ENCODE measurements at regions not wholly inside any gene's neighbourhood (a gene's known extent, or its start where the extent isn't known, plus 50 kb on each side); places are given as distances from the start of the nearest gene placed in this dataset.

DNA sequence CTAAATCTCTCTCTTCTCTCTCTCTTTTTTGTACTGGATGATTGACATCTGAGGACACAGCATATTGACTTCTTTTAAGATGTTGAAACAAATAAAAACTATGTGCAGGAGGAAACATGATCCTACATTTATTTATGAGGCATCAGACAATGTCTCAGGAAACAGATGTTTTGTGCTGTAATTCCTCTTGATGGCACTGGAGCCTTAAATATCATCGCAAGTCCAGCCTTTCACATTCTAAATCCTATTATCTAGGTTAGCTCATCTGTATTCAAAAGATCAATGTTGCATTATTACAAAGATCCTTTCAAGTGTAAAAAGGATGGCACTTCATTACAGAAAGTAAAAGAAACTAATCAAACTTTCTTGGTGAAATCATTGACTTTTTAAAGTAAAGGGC is 63.9 kb downstream of the MAT2B start:
- POLR2A ChIA-PET = no interaction called here
- H3K4me3 Mint-ChIP-seq = no peak overlapping the region
- H2AFZ ChIP-seq (ENCODE audit: insufficient read depth, low read depth, low read length, poor library complexity, severe bottlenecking) = no peak overlapping the region
- no peaks in the 10 kb centered on the region for H3K36me3 ChIP-seq (replicated peaks in 1 of 2; ENCODE audit: control extremely low read depth in 1 of 2, control insufficient read depth in 1 of 2, extremely low read depth in 1 of 2, insufficient read depth in 2 of 2, low read length in 1 of 2)
- DNase-seq = no peak
- no peaks in the 10 kb centered on the region for H4K20me1 ChIP-seq (ENCODE audit: control insufficient read depth, insufficient read depth, low read length, poor library complexity, severe bottlenecking)
- H3K27ac Mint-ChIP-seq = no peak overlapping the region
- no peak overlapping the region for H3K4me3 ChIP-seq (ENCODE audit: control extremely low read depth in 1 of 5, extremely low read depth in 1 of 5, insufficient read depth in 1 of 5, low read depth in 2 of 5, low read length in 4 of 5)
- peaks cover 0 to 37% (median 30%) of the 10 kb centered on the region in 4 experiments for H3K27me3 ChIP-seq (replicated peaks in 1 of 4; ENCODE audit: control extremely low read depth in 1 of 4, control insufficient read depth in 3 of 4, insufficient read depth in 4 of 4, low read length in 3 of 4)
- no peaks in the 10 kb centered on the region for H3K79me2 ChIP-seq (ENCODE audit: control insufficient read depth, insufficient read depth, low read length)
- intact Hi-C loops (cut with micrococcal nuclease) = no loop called here
- no CpG with 5 or more reads among the region's 1 CpG for WGBS (ENCODE audit: insufficient coverage)
- no peak for ATAC-seq (ENCODE audit: low read depth)
- H3K9me3 Mint-ChIP-seq (ENCODE audit: insufficient read depth) = no peaks in the 10 kb centered on the region
- no peak overlapping the region for H3K9ac ChIP-seq (ENCODE audit: low read length)
- peaks cover 21% of the 10 kb centered on the region for H3K4me1 Mint-ChIP-seq
- CTCF ChIA-PET = interaction anchor here (1.1 to 11.1 kb wide), 4 partner anchors 8 to 933 kb away, joined by 3 to 147 read pairs (median 5); no protein-coding TSS in a partner anchor
- H3K9me3 ChIP-seq (ENCODE audit: control extremely low read depth in 1 of 3, control insufficient read depth in 2 of 3, insufficient read depth in 1 of 3, low read length in 2 of 3) = peaks cover 0 to 8% (median 0%) of the 10 kb centered on the region in 3 donors
- no peak overlapping the region for H3K27ac ChIP-seq (ENCODE audit: low read length in 2 of 2)
- H3K27me3 Mint-ChIP-seq = peaks cover 65% of the 10 kb centered on the region
- TF ChIP-seq, protein P1, sequence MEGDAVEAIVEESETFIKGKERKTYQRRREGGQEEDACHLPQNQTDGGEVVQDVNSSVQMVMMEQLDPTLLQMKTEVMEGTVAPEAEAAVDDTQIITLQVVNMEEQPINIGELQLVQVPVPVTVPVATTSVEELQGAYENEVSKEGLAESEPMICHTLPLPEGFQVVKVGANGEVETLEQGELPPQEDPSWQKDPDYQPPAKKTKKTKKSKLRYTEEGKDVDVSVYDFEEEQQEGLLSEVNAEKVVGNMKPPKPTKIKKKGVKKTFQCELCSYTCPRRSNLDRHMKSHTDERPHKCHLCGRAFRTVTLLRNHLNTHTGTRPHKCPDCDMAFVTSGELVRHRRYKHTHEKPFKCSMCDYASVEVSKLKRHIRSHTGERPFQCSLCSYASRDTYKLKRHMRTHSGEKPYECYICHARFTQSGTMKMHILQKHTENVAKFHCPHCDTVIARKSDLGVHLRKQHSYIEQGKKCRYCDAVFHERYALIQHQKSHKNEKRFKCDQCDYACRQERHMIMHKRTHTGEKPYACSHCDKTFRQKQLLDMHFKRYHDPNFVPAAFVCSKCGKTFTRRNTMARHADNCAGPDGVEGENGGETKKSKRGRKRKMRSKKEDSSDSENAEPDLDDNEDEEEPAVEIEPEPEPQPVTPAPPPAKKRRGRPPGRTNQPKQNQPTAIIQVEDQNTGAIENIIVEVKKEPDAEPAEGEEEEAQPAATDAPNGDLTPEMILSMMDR (IDR thresholded peaks at IDR 0.05) = no peak
- no peak for TF ChIP-seq EZH2 (IDR thresholded peaks at IDR 0.05; ENCODE audit: borderline replicate concordance, insufficient read depth, low read depth, low read length, poor library complexity, severe bottlenecking)
- H3K4me1 ChIP-seq (ENCODE audit: control insufficient read depth in 2 of 2, insufficient read depth in 2 of 2, low read length in 2 of 2) = peaks cover 17 to 21% of the 10 kb centered on the region in 2 donors
- H3K4me2 ChIP-seq (replicated peaks; ENCODE audit: low read depth, low read length, poor library complexity, severe bottlenecking) = no peak overlapping the region

DNA sequence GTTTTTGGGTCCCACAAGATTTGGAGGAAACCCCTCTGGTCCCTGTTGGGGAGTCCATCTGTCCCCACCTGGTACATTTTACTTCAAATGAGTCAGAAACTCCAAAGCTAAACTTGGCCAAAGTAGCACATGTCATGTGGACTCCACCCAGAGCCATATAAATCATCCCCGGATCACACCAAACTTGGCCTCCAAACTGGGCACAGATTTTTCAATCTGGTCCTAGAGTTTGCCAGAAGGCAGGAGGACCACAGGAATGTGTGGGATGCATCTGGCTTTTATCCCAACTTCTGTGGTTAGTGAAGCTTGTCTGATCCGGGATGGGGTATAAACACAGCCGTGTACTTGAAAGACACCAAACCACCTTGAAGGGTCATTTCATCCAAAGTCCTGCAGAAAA is 66.3 kb downstream of the MAT2B start:
- no peak overlapping the region for H3K4me2 ChIP-seq (replicated peaks; ENCODE audit: low read depth, low read length, poor library complexity, severe bottlenecking)
- CTCF ChIA-PET = interaction anchor here (4.4 to 11.1 kb wide), 2 partner anchors 9 to 931 kb away, joined by 26 to 147 read pairs; no protein-coding TSS in a partner anchor
- H3K27me3 Mint-ChIP-seq = peaks cover 52% of the 10 kb centered on the region

More for the DNA sequence above, 66.3 kb downstream of the MAT2B start:
- no peak for TF ChIP-seq EZH2 (IDR thresholded peaks at IDR 0.05; ENCODE audit: borderline replicate concordance, insufficient read depth, low read depth, low read length, poor library complexity, severe bottlenecking)
- TF ChIP-seq, protein P1 (IDR thresholded peaks at IDR 0.05) = no peak
- Histone ChIP-seq H4K20me1 (ENCODE audit: control insufficient read depth, insufficient read depth, low read length, poor library complexity, severe bottlenecking) (no peaks in the 10 kb centered on the region), H2AFZ (ENCODE audit: insufficient read depth, low read depth, low read length, poor library complexity, severe bottlenecking) (no peak overlapping the region), H3K9ac (ENCODE audit: low read length) (no peak overlapping the region), H3K36me3 (replicated peaks in 1 of 2; ENCODE audit: control extremely low read depth in 1 of 2, control insufficient read depth in 1 of 2, extremely low read depth in 1 of 2, insufficient read depth in 2 of 2, low read length in 1 of 2) (no peaks in the 10 kb centered on the region), H3K9me3 (ENCODE audit: control extremely low read depth in 1 of 3, control insufficient read depth in 2 of 3, insufficient read depth in 1 of 3, low read length in 2 of 3) (no peaks in the 10 kb centered on the region), H3K4me3 (ENCODE audit: control extremely low read depth in 1 of 5, extremely low read depth in 1 of 5, insufficient read depth in 1 of 5, low read depth in 2 of 5, low read length in 4 of 5) (no peak overlapping the region), H3K27me3 (replicated peaks in 1 of 4; ENCODE audit: control extremely low read depth in 1 of 4, control insufficient read depth in 3 of 4, insufficient read depth in 4 of 4, low read length in 3 of 4) (peaks cover 0 to 15% (median 10%) of the 10 kb centered on the region in 4 experiments), H3K79me2 (ENCODE audit: control insufficient read depth, insufficient read depth, low read length) (no peaks in the 10 kb centered on the region), H3K4me1 (ENCODE audit: control insufficient read depth in 2 of 2, insufficient read depth in 2 of 2, low read length in 2 of 2) (peaks cover 1 to 3% of the 10 kb centered on the region in 2 donors), H3K27ac (ENCODE audit: low read length in 2 of 2) (no peak overlapping the region)
- DNase-seq (no peak), ATAC-seq (ENCODE audit: low read depth) (no peak)
- Mint-ChIP-seq H3K4me1 (peaks cover 4% of the 10 kb centered on the region), H3K9me3 (ENCODE audit: insufficient read depth) (no peaks in the 10 kb centered on the region), H3K4me3 (no peak overlapping the region), H3K27ac (no peak overlapping the region)
- POLR2A ChIA-PET = no interaction called here
- WGBS (ENCODE audit: insufficient coverage) = 60% methylated on average over 2 of the region's 3 CpGs
- intact Hi-C loops (cut with micrococcal nuclease) = no loop called here
